Neural crest cell (in vitro differentiated cells): ENCODE measurements at regions not wholly inside any gene's neighbourhood (a gene's known extent, or its start where the extent isn't known, plus 50 kb on each side); places are given as distances from the start of the nearest gene placed in this dataset.

Experiments
- DNase-seq: peaks from one replicate; pipeline ENCODE4 v3.0.0; 2021; ENCODE audit warnings: low read depth, mixed read lengths, low spot score
- H3K27ac Mint-ChIP-seq: one replicate; pipeline ENCODE4 v1.8.0; 2021; ENCODE audit warnings: mild to moderate bottlenecking, mixed read lengths; ENCODE audit not compliant: unreplicated experiment
- H3K27me3 Mint-ChIP-seq: 2 replicates; pipeline ENCODE4 v1.8.0; 2021; ENCODE audit warnings: low read depth, mild to moderate bottlenecking, mixed read lengths
- H3K36me3 Mint-ChIP-seq: 2 replicates; pipeline ENCODE4 v1.8.0; 2021; ENCODE audit warnings: low read depth, mild to moderate bottlenecking, mixed read lengths
- H3K4me1 Mint-ChIP-seq: 2 replicates; pipeline ENCODE4 v1.8.0; 2021; ENCODE audit warnings: mixed read lengths
- H3K4me3 Mint-ChIP-seq: one replicate; pipeline ENCODE4 v1.8.0; 2021; ENCODE audit warnings: mild to moderate bottlenecking, mixed read lengths
- H3K9me3 Mint-ChIP-seq: 2 replicates; pipeline ENCODE4 v1.8.0; 2021; ENCODE audit warnings: mixed read lengths
- TF ChIP-seq, protein P1 (sequence below): fragments of 200-600 bp; sonication (generic); conservative IDR thresholded peaks from 2 replicates; pipeline ENCODE4 v1.5.0; 2021; ENCODE audit warnings: antibody characterized with exemption, mild to moderate bottlenecking

GRCh38 chr11:56932572-56933220, 56.0 kb upstream of the OR5AK2 start:
- no peak for DNase-seq
- H3K4me3 Mint-ChIP-seq, result no peak overlapping the region
- TF ChIP-seq, protein P1, sequence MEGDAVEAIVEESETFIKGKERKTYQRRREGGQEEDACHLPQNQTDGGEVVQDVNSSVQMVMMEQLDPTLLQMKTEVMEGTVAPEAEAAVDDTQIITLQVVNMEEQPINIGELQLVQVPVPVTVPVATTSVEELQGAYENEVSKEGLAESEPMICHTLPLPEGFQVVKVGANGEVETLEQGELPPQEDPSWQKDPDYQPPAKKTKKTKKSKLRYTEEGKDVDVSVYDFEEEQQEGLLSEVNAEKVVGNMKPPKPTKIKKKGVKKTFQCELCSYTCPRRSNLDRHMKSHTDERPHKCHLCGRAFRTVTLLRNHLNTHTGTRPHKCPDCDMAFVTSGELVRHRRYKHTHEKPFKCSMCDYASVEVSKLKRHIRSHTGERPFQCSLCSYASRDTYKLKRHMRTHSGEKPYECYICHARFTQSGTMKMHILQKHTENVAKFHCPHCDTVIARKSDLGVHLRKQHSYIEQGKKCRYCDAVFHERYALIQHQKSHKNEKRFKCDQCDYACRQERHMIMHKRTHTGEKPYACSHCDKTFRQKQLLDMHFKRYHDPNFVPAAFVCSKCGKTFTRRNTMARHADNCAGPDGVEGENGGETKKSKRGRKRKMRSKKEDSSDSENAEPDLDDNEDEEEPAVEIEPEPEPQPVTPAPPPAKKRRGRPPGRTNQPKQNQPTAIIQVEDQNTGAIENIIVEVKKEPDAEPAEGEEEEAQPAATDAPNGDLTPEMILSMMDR, result no peak
- H3K36me3 Mint-ChIP-seq, result no peaks in the 10 kb centered on the region
- no peaks in the 10 kb centered on the region for H3K4me1 Mint-ChIP-seq
- H3K27me3 Mint-ChIP-seq, result peaks cover 8% of the 10 kb centered on the region
- H3K9me3 Mint-ChIP-seq, result peaks cover 2% of the 10 kb centered on the region
- H3K27ac Mint-ChIP-seq, result no peak overlapping the region

DNA sequence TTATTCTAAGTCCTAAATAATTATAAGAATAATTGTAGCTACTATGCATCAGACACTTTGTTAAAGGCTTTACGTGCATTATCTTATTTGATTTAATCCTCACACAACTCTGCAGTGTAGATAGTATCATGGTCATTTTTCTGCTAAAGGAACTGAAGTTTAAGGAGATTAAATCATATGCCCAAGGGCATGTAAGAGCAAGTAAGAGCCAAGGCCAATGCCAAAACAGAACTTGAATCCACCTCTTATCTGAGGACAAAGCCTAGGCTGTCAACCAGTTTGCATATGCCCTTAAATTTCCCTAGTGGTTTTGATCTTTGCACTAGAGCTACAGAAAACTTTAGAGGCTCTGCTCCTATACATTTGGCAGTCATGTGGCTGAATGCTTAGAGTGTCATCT, 65.6 kb upstream of the OR5AK2 start:
- Mint-ChIP-seq H3K27me3 (peaks cover 11% of the 10 kb centered on the region), H3K27ac (no peak overlapping the region), H3K9me3 (peaks cover 3% of the 10 kb centered on the region), H3K36me3 (no peaks in the 10 kb centered on the region), H3K4me1 (no peaks in the 10 kb centered on the region), H3K4me3 (no peak overlapping the region)
- TF ChIP-seq, protein P1, result no peak
- DNase-seq, result no peak

DNA sequence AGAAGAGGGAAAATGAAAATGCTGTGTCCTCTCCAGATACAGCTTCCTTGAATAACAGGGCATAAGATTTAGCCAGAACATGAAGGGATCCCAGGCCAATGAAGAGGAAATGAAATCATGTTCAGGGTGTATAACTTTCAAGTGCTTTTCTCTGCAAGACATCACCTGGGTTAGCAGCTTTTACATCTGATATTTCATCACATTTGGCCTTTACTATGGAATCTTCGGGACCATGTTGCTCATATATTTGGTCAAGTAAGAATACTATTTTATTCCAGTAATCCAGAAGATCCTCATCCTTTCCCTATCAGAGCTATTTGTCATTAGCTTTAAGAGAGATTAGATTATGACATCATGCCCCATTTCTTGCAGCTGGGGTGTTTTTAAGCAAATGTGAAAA, 66.3 kb upstream of the OR5AK2 start:
- Mint-ChIP-seq H3K27me3 (peaks cover 8% of the 10 kb centered on the region), H3K27ac (no peak overlapping the region), H3K9me3 (peaks cover 3% of the 10 kb centered on the region), H3K4me1 (no peaks in the 10 kb centered on the region), H3K36me3 (no peaks in the 10 kb centered on the region), H3K4me3 (no peak overlapping the region)
- DNase-seq, result no peak
- TF ChIP-seq, protein P1, result no peak

DNA sequence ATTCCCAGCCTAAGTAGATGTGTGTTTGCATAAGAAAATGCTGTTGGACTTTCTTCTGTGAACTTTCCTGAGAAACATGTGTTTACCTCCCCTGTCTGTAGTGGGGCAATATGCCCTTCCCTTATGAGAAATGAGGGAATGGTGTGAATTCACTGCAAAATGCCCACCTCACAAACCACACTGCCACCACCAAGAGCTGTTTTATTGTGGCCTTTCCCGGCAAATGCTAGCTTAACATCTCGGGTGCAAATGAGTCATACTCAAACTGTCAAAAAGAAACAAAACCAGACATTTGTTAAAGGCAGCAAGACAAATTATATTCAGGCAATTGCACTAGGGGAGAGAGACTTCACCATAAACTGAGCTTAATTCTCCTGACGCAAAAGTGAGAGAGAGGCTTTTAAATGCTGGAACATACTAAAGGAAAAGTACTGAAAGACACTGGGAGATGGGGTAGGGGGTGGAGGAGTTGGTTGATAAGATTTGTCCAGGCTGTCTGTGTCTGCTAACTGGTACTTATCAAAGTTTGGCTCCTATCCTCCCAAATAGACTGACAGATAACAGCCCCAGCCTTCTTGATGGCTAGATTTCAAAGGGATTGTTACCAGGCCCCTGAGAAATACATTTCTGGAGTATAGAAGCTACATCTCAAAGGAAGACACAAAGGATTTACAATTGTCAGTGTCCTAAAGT, 70.9 kb upstream of the OR5AK2 start:
- Mint-ChIP-seq H3K36me3 (no peaks in the 10 kb centered on the region), H3K27ac (peak overlapping the region; percentile 10), H3K4me3 (no peak overlapping the region), H3K9me3 (peaks cover 3% of the 10 kb centered on the region), H3K27me3 (peaks cover 3% of the 10 kb centered on the region), H3K4me1 (no peaks in the 10 kb centered on the region)
- no peak for DNase-seq
- TF ChIP-seq, protein P1, result no peak

DNA sequence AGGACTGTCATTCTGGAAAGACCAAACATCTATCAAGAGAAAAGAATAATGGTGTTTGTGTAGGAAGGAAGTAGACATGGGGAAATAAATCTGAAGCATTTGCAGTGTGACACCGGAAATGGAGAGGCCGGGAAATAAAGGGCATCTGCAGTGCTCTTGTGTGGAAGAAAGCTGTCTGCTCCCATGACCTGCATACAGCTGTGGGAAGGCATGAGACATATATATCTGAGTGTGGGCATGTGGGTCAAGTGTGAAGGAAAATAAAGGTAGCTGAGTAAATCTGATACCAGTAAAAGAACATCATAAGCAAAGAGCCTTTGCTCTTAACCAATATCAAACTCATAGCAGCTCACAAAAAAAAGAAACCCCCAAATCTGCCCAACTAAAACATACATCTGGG, 72.1 kb upstream of the OR5AK2 start:
- Mint-ChIP-seq H3K9me3 (peaks cover 3% of the 10 kb centered on the region), H3K27ac (no peak overlapping the region), H3K36me3 (no peaks in the 10 kb centered on the region), H3K4me3 (no peak overlapping the region), H3K27me3 (peaks cover 3% of the 10 kb centered on the region), H3K4me1 (no peaks in the 10 kb centered on the region)
- TF ChIP-seq, protein P1, result no peak
- no peak for DNase-seq
